Urothelium cell line (cell line): ENCODE measurements at regions not wholly inside any gene's neighbourhood (a gene's known extent, or its start where the extent isn't known, plus 50 kb on each side); places are given as distances from the start of the nearest gene placed in this dataset.

Source experiments
- DNase-seq: peaks from one replicate; pipeline ENCODE4 v3.0.0; 2011; ENCODE audit warnings: low spot score, mixed read lengths
- FAIRE-seq: peaks from 2 replicates; lab custom pipeline; 2011; peaks lifted over from hg19 to GRCh38; lab: Jason Lieb, UNC

DNA sequence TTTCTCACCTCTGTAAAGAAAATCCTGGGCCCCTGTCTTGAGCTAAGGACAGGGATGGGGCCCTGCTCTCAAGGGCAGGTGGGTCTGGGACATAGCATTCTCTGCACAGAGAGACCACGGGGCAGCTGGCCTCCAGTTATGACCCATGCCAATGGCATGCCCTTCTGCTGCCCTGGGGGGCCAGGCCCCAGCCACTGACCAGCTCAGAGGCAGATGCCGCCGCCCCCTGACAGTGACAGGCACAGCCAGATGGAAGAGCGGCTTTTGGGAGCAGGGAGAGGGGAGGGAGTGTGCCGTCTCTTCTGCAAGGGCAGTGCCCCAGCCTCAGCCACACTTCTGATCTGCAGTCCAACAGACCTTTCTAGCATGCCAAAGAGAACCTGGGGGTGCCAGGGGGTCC, 114.8 kb upstream of the NAV2 start:
- FAIRE-seq (no peak), DNase-seq (peak; percentile 11)

DNA sequence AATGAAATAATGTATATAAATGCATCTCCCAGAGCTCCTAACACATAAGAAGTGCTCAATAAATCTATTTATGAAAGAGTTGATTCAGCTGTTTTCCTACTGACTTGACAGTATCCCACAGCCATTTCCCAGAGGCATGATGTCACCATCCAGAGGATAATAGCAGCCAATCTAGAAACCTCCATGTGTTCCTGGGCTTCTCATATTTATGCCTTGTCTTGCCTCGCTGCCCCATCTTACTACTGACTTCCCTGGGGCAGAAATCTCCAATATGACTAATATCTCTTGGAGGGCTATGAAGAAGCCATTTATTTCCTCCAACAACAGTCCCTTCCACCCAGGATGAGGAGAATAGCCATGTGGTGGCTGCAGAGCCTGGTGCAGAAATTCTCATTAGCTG, 115.4 kb upstream of the NAV2 start:
- DNase-seq (peak; percentile 20), FAIRE-seq (no peak)

DNA sequence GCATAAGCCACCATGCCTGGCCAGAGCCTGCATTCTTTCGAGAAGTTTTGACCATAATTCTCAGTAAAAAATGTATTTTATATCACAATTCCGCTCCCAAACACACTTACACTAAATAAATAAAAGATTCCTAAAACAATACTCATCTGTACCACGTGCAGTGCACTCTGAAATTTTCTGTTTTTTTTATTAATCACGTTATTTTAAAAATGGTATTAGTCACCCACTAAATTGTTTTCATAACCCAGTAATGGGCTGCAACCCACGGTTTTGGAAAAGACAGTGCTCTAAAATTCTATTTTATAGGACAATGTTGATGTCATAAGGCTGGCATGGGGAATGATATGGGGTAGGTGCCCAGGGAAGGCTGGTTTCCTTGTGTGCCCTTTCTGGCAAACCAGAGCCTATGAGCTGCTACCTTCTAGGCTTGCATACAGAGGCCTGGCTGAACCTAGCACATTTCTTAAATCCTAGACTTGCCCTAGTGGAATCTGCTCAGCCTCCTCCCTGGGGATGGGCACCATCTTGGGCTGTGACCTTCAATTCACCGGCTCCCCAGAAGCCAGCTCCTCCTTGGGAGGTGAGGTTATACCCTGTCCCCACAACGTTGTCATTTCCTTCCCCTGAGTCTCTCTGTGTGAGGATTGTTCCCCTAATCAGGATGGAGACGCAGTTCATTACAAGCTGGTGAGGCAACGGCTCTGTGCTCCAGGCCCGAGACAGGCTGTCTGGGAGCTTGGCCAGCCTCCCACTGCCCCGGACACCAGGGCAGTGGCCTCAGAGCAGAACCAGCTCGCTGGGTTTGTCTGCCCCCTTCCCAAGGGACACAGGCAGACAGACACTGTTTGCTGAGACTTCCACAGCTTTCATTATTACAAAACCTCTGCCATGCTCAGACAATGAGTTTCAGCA, 116.5 kb upstream of the NAV2 start:
- DNase-seq (peak; percentile 52), FAIRE-seq (no peak)

DNA sequence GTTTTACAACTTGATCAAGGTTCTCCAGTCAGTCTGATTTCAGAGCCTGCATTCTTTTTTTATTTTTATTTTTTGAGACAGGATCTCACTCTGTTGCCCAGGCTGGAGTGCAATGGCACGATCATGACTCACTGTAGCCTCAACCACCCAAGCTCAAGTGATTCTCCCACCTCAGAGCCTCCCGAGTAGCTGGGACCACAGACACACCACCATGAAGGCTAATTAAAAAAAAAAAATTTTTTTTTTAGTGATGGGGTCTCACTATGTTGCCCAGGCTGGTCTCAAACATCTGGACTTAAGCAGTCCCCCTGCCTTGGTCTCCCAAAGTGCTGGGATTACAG, 117.2 kb upstream of the NAV2 start:
- DNase-seq (no peak), FAIRE-seq (no peak)

DNA sequence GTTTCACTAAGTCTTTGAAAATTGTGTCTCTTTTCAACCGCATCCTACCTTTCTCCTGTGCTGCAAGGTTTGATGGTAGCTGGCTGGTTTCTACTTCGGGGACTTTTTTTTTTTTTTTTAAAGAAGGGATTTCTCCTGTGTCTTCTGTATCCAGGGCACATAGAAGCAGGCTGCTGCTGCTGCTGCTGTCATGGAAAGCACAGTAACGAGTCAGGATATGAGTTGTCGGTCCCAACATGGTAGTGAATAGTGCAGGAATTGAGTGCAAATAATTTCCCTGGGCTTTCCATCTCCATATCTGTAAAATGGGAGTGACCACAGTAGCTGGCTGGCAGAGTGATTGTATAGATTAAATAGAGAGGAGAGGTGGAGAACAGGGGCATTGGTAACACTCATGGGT, 118.3 kb upstream of the NAV2 start:
- DNase-seq, result no peak
- FAIRE-seq, result no peak

DNA sequence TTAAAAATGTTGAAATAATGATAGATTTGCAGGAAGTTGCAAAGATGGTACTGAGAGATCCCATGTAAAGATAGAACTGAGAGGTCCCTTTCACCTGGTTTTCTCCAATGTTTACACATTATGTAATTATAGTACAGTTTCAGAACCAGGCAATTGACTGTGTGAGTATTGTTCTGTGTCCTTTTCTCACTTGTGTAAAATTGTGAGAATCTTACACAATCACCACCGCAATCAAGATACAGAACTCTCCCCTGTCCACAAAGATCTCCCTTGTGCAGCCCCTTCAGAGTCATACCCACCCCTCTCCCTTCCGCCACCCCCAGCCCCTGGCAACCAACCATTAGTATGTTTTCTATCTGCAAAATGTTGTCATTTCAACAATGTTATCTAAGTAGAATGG, 119.8 kb upstream of the NAV2 start:
- FAIRE-seq, result no peak
- no peak for DNase-seq

DNA sequence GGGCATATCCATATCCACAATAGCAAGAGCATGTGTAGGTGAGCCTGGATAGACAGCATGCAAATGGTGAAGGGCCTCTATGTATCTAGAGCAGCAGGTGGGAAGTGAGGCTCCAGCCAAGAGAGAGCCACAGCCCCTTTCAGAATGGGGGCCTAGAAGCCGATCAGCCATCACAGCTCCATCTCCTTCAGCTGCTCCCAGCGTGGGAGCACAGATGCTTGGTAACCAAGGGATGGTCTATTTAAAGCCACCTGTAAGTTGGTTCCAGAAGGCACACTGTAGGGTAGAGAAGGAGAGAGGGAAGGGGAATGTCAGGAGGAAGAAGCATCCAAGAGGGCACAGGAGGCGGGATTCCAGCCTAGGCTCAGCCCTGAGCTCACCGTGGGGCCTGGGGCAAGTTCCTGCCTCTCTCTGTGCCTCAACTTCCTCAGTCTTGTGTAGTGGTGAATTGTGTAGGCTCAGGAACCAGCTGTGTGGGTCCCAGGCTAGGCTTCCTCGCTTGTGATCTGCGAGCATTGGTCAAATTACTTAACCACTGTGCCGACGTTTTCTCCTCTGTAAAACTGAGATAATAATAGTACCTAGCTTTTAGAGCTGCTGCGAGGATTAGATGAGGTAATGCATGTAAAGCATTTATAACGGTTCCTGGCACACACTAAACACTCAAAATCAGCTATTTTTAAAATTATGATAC, 122.9 kb upstream of the NAV2 start:
- no peak for FAIRE-seq
- DNase-seq, result no peak

DNA sequence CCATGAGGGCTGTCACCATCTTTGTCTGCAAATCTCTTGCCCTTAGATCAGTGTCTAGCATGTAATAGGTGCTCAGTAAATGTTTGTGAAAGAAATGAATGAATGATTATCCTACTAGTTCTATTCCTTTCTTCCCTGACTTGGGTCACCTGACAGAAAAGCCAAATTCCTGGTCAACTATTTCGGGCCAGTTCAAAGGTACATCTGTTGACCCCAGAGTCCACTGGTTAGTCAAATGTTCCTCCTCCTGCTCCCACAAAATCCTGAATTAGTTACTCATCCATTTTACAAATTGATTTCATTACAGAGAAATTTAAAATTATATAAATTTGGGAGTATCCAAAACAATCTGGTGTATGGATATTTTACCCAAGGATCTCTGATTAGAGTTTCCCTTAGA, 124.7 kb upstream of the NAV2 start:
- no peak for DNase-seq
- FAIRE-seq, result no peak

DNA sequence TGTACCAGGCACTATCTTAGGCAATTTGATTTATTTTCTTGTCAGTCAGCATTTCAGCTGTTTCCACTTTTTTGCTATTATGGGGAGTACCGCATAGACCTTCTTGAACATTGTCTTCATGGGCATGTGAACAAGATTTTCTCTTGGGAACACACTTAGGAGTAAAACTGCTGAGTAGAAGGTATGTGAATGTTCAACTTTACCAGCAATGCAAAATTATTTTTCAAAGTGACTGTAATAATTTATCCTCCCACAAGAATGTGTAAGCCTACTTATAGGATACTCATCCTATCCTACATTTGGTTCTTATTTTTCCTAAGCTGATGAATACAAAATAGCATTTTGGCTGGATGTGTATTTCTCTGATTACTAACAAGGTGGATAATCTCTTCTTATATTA, 132.0 kb upstream of the NAV2 start:
- no peak for DNase-seq
- FAIRE-seq, result no peak

DNA sequence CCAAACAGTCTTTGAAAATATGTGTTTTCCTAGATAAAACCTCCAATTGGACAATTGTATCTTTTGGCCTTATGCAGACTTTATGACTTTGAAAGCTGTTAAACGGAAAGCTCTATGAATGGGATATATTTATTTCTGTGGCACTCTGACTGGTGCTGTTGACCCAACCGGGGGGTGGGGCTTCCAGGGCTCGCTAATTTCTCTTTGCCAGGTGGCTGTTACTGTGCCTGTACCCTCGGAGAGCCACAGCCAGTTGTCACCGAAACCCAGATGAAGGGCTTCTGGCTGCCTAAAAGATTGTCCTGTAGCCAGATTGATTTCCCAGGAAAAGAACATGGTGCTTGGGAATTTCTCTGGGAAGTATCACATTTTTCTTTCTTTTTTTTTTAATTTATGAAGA, 132.7 kb upstream of the NAV2 start:
- FAIRE-seq, result no peak
- no peak for DNase-seq

DNA sequence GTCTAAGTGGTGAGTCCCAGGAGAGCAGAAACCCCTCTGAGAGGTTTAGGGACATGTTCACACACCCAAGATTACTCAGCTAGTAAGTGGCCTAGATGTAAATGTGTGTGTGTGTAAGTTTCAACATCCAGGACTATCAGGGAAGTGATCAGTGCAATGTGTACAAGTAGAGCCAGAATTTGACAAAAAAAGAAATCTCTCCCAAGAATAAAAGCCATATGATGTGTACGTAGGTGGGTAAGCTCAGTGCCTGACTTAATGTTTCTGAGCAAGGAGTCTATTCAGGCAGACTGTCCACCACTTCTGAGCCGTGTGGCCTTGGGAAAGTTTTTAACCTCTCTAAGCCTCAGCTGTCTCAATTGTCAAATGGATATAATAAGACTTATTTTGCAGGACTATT, 133.8 kb upstream of the NAV2 start:
- FAIRE-seq (no peak), DNase-seq (no peak)

DNA sequence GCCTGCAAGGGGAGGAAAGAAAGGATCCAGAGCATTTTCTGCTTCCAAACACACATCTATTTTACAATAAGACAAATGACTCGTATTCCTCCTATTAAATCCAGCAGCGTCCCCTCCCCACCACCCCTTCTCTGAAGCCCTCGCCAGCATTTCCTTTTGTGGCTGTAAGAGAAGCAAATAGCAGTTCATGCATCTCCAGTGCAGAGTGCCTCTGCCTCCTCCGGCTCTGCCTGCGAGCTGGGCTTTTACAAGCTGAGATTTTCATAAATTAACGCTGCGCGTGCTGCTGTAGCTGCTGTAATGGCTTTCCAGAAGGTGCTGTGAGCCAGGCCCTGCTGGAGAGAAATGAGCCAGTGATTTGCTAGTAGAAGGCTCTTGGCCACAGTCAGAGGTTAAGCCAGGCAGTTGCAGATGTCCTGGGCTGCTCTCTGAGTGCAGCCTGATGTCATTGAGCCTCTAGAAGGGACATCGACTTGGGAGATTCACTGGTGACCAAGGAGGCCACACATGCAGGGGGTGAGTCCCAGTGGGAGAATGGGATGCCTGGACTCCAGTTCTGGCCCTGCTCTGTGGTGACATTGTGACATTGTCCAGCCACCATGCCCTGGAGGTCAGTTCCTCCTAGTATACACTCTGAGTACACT, 134.5 kb upstream of the NAV2 start:
- FAIRE-seq (no peak), DNase-seq (no peak)

DNA sequence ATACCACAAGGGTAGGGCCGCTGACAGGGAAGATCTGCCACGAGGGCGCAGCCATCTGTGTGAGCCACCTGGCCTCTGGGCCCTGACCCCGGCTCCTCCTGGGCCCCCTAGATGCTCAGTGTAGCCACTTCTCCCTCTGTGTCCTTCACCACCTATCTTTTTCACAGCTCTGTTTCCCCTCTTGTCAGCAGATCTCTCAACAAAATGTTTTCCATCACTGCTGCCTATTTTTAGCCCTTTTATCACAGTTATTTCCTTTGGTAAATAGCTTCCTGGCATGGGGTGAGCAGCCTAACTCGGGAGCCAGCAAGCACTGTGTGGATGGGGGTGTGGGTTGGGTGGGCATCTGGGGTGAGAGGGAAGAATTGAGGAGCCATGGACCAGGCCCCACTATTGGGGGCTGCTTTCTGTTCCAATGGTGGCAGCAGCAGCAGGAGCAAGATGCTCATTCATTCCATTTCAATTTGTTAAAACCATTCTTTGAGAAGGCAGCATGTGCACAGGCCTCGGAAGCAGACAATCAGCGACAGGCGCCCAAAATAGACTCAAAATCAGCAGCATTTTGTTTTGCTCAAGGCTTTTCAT, 135.2 kb upstream of the NAV2 start:
- DNase-seq (no peak), FAIRE-seq (no peak)

DNA sequence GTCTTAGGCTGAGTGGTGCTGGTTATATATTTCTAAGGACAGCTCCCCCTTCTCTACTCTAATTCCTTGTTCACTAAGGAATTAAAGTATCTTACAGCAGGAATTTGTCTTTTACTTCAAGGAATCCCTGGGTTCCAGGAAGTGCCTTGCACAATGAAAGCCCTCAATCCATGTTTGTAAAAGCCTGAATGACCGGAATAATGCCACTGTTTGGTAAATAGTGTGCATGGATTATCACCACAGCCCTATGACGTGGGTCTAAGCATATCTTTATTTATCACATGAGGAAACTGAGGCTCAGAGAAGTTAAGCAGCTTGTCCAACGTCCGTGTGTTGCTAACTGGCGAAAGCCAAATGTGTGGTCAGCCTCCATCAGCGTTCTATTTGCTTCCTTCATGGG, 135.7 kb upstream of the NAV2 start:
- DNase-seq, result no peak
- no peak for FAIRE-seq

DNA sequence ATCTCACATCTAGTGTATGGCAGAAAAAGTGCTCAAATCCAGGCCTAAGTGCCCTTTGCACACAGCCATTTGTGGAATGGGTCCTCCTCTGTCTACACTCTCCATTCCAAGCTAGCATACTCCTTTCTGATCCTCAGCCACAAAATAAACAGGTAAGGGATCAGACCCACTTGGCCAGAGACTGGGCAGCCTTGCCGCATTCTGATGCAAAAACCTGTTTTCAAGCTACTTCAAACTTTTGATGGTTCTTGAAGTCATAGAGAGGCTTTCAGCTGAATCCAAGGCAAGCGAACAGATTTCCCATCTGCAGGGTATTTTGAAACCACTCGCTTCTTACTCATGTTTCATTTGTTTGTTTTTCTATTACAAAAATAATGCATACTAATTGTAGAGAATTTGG, 136.6 kb upstream of the NAV2 start:
- FAIRE-seq (no peak), DNase-seq (no peak)

DNA sequence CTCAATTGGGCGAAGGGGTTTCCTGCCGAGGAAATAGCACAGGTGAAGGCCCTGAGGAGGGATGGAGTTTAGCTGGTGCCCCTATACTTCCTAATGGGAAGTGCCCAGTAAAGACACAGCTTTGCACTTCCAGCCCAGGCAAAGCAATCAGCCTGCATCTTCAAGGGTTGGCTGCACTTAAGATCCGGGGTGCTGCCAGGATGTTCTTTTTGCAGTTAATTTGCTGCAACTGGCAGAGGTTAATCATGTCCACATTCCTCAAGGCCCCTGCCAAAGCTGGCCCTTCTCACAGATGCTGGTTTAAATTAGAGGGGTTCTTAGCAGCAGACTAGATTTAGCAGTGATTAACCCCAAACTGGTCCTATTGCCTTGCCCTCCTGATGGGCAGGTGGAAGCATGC, 137.7 kb upstream of the NAV2 start:
- DNase-seq (no peak), FAIRE-seq (no peak)

DNA sequence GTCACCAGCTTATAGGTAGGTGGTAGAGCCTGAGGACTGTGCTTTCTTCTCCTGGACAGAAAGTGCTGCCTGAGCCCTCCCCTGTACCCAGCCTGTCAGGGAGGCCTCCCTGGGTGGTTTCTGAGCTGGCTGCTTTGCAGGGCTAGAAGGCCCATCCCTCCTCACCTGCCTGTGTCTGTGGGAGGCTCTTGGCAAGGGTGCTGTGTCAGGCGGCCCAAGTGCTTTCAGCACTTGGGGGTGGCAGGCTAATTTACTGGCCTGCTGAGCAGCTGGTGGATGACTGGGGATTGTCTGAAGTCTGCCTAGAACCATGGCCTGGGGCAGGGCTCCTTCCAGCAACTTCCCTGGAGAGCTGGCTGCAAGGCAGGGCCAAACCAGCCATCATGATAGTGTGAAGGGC, 139.0 kb upstream of the NAV2 start:
- FAIRE-seq (no peak), DNase-seq (no peak)

DNA sequence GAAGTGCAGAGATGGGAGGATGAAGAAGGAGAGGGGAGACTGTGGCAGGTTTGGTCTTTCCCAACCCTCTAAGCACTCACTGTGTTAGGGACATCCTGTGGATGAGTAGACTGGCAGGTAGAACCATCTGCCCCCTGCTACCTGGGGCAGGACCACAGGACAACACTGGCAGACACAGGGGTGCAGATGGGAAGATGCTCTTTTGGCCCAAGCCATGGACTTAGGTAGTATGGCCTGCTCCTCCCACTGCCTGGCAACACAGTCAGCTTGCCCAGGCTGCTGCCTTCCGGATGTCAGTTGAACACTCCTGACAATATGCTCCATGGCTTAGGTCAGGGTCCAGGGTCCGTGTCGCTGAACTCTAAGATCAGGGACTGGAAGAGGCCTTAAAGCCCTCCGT, 140.7 kb upstream of the NAV2 start:
- DNase-seq (no peak), FAIRE-seq (no peak)

DNA sequence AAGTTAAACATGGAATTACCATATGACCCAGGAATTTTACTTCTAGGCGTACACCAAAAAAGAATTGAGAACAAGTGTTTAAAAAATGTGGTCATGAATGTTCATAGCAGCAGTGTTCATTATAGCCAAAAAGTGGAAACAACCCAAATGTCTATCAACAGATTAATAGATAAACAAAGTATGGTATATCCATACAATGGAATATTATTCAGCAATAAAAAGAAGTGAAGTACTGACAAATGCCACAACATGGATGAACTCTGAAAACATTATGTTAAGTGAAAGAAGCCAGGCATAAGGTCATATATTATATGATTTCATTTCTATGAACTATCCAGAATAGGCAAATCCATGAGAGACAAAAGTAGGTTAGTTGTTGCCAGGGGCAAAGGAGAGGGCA, 141.7 kb upstream of the NAV2 start:
- DNase-seq (no peak), FAIRE-seq (no peak)

DNA sequence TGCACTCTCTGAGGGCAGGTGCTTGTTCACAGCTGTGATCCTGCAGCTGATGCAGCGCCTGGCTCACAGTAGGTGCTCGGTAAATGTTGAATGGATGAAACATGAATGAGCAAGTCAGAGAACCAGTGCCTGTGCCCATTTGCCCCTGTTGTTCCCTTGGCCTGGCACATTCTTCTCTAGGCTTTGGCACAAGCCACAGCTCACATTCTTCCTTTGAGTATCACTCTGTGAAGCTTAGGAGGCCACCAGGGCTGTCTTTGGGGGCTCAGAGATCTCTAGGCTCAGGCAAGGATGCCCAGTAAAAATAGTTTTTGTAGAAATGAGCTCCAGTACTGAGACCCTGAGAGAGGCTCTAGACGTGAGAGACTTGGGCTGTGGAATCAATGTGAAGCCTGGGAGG, 144.6 kb upstream of the NAV2 start:
- DNase-seq (no peak), FAIRE-seq (no peak)

DNA sequence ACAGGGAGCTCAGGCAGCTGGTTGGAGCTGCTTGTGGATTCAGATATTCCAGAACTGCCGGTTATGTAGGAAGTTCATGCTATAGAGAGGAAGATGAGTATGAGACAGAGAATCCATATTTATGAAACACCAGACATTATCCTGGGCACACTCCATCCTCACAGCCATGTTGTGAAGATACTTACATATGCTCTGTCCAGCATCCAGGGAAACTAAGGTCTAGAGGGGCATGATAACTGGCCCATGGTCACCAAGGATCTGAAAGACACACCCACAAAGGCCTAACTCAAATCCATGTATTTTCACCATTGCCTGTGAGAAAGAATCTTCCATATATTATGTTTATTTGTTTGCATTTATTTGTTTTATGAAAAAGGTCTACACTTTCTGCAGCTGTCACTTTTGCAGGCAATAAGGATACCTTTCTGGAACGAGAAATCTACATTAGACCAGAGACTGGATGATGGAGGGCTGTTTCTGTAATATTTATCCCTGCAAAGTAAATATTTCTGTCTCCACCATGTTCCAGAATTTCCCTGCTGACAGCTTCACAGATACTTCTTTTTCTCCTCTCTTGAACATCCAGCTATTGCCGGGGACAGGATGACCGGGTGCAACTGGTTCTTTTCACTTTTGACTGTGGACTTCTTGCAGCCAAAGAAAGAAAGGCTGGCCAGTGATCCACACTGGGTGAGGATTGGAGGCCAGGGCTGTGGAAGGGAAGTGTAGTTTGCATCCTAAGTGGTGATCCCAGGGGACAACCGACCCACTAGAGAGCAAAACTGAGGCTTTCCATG, 145.9 kb upstream of the NAV2 start:
- no peak for FAIRE-seq
- DNase-seq, result no peak
